ENCODE measurements at regions not wholly inside any gene's neighbourhood (a gene's known extent, or its start where the extent isn't known, plus 50 kb on each side); places are given as distances from the start of the nearest gene placed in this dataset.

DNA sequence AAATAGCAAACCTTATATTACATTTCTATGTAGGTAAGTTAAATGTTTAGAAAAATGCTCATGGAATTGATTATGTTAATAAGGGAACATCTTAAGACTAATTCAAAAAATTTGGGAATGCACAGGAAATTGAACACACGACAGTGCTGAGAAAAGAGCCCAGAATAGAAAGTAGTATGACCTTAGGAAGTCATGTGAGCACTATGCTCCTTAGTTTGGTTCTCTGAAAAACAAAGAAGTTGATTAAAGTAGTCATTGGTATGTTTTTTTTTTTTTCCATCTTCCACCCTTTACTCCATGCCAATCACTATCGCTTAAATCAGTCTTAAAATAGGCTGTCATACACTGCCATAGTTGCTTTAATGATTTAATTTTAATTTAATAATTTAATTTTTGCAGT, 242.9 kb downstream of the ANKRD7 start:
- no peak for DNase-seq (ENCODE audit: low spot score in 2 of 2)
- Histone ChIP-seq H3K4me1 (no peaks in the 10 kb centered on the region), H3K36me3 (no peaks in the 10 kb centered on the region), H3K4me3 (no peak overlapping the region), H3K27ac (no peak overlapping the region), H3K9me3 (no peaks in the 10 kb centered on the region), H3K27me3 (no peaks in the 10 kb centered on the region)
- TF ChIP-seq CTCF (IDR thresholded peaks at IDR 0.05) (no peak), POLR2A (IDR thresholded peaks at IDR 0.05) (no peak), POLR2AphosphoS5 (IDR thresholded peaks at IDR 0.05) (no peak)
- intact Hi-C loops (cut with DNase I; ENCODE audit: low total_unique reads) = no loop called here

DNA sequence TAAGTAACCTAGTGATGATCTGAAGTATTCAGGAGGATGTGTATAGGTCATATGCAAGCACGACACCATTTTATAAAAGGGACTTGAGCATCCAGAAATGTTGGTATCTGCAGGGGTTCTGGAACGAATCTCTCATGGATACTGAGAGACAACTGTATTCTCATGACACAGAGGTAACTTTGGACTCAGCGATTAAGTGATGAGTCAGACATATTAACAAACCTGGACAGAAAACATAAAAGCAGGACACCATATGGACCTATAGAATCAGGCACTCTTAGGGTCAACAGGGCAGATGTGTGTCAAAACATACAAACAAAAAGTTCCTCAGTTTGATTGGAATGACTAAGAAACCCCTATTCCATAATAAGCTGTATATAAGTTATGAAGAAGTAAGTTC, 248.1 kb downstream of the ANKRD7 start:
- H3K27me3 ChIP-seq = no peaks in the 10 kb centered on the region
- intact Hi-C loops (cut with DNase I; ENCODE audit: low total_unique reads) = no loop called here
- DNase-seq (ENCODE audit: low spot score in 2 of 2) = no peak
- H3K9me3 ChIP-seq = no peaks in the 10 kb centered on the region
- H3K27ac ChIP-seq = no peak overlapping the region
- H3K4me3 ChIP-seq = no peak overlapping the region
- no peak for TF ChIP-seq POLR2A (IDR thresholded peaks at IDR 0.05)
- no peak for TF ChIP-seq CTCF (IDR thresholded peaks at IDR 0.05)
- no peak for TF ChIP-seq POLR2AphosphoS5 (IDR thresholded peaks at IDR 0.05)
- H3K36me3 ChIP-seq = no peaks in the 10 kb centered on the region
- no peaks in the 10 kb centered on the region for H3K4me1 ChIP-seq

DNA sequence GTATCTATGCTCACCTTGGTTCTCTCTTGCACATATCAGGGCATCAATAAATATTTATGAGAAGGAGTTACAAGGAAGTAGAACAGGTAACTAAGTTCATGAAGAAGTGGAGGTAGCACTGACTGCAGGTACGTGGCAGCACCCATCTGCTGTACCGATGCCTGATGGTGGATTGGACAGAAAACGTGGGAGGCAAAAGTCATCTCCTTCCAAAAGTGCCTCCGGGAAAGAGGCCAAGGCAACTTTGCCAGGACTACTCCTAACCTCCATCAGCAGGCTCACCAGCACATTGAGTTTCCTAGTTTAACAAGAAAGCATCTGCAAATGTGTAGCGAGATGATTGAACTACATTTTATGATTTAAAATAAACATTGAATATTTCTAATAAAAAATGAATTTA, 248.8 kb downstream of the ANKRD7 start:
- no peaks in the 10 kb centered on the region for H3K27me3 ChIP-seq
- DNase-seq (ENCODE audit: low spot score in 2 of 2) = no peak
- intact Hi-C loops (cut with DNase I; ENCODE audit: low total_unique reads) = no loop called here
- no peak overlapping the region for H3K4me3 ChIP-seq
- H3K27ac ChIP-seq = no peak overlapping the region
- no peaks in the 10 kb centered on the region for H3K4me1 ChIP-seq
- no peaks in the 10 kb centered on the region for H3K36me3 ChIP-seq
- TF ChIP-seq CTCF (IDR thresholded peaks at IDR 0.05) = no peak
- no peaks in the 10 kb centered on the region for H3K9me3 ChIP-seq

DNA sequence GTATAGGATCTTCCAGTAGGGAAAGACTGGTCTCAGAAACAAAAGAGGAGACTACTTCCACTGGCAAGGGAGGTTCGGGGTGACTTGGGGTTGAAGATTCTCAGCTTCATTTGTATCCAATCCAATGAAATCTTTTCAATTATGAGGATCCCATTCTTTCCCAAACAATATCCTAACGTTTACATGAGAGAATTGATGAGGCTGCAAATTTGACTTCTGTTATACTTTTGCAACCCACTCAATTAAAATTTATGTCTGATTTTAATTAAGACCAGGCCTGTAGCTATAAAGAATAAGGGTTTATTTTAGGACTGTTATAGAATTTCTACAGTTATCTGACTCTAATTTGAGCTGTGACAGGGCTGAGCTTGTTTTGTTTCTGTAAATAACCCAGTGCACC, 251.5 kb downstream of the ANKRD7 start:
- no peaks in the 10 kb centered on the region for H3K27me3 ChIP-seq
- H3K4me3 ChIP-seq = no peak overlapping the region
- intact Hi-C loops (cut with DNase I; ENCODE audit: low total_unique reads) = no loop called here
- no peaks in the 10 kb centered on the region for H3K4me1 ChIP-seq
- DNase-seq (ENCODE audit: low spot score in 2 of 2) = no peak
- H3K9me3 ChIP-seq = peaks cover 0 to under 1% of the 10 kb centered on the region in 2 donors
- no peak overlapping the region for H3K27ac ChIP-seq
- TF ChIP-seq CTCF (IDR thresholded peaks at IDR 0.05) = no peak
- no peak for TF ChIP-seq POLR2A (IDR thresholded peaks at IDR 0.05)
- TF ChIP-seq POLR2AphosphoS5 (IDR thresholded peaks at IDR 0.05) = no peak
- H3K36me3 ChIP-seq = no peaks in the 10 kb centered on the region

DNA sequence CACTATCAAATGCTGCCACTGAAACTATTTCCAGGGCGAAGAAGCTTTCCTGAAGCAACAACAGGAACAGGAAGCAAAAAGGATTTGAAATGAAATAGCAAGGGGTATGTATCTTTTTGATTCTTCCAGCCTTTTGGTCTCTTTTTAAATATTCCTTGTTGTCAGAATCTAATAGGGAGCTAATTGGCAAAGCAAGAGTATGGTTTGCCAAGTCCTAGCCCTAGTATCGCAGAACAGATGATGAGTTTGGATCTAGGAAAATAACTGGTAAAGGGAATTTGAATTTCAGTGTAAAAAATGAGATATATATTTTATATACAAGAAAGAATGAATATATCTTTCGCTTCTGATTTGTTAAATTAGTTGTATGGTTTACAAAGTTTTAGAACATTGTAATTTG, 252.5 kb downstream of the ANKRD7 start:
- Histone ChIP-seq H3K36me3 (no peaks in the 10 kb centered on the region), H3K27ac (no peak overlapping the region), H3K27me3 (no peaks in the 10 kb centered on the region), H3K4me3 (no peak overlapping the region), H3K4me1 (no peaks in the 10 kb centered on the region), H3K9me3 (peaks cover 0 to 8% of the 10 kb centered on the region in 2 donors)
- DNase-seq (ENCODE audit: low spot score in 2 of 2) = no peak
- intact Hi-C loops (cut with DNase I; ENCODE audit: low total_unique reads) = no loop called here
- TF ChIP-seq POLR2AphosphoS5 (IDR thresholded peaks at IDR 0.05) = no peak

DNA sequence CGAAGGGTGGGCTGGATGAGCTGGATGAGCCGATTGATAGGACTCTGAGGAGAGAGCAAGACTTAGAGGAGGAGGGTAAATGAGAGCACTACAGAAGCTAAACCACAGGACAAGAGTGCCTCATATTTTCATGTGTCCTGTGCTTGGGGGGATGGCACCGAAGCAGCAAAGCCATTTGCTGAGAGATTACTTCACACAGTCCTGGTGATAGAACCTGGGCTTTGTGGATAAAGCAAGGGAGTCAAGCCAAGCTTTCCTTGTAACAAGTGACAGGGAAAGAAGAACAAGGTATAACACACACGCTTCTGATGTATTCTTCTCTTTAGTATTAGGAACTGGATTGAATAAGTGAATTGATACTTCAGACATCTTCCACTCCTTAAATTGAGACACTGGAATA, 253.7 kb downstream of the ANKRD7 start:
- intact Hi-C loops (cut with DNase I; ENCODE audit: low total_unique reads) = no loop called here

More for the DNA sequence above, 253.7 kb downstream of the ANKRD7 start:
- H3K4me3 ChIP-seq = no peak overlapping the region
- no peaks in the 10 kb centered on the region for H3K27me3 ChIP-seq
- no peaks in the 10 kb centered on the region for H3K4me1 ChIP-seq
- H3K27ac ChIP-seq = no peak overlapping the region
- H3K9me3 ChIP-seq = peaks cover 0 to 19% of the 10 kb centered on the region in 2 donors
- H3K36me3 ChIP-seq = no peaks in the 10 kb centered on the region
- TF ChIP-seq CTCF (IDR thresholded peaks at IDR 0.05) (no peak), POLR2A (IDR thresholded peaks at IDR 0.05) (no peak), POLR2AphosphoS5 (IDR thresholded peaks at IDR 0.05) (no peak)
- DNase-seq (ENCODE audit: low spot score in 2 of 2) = no peak

Measured in breast epithelium (tissue), 4 donors.